A673 (cell line): ENCODE measurements at regions not wholly inside any gene's neighbourhood (a gene's known extent, or its start where the extent isn't known, plus 50 kb on each side); places are given as distances from the start of the nearest gene placed in this dataset.

Experiments used
- EZH2 ChIP-seq: fragments of 200-600 bp; sonication (generic); IDR thresholded peaks from 2 replicates; pipeline ENCODE4 v1.6.1; 2017; ENCODE audit warnings: borderline replicate concordance, low read depth, mild to moderate bottlenecking, mixed read lengths, antibody characterized with exemption, low read length; ENCODE audit not compliant: poor library complexity, severe bottlenecking
- TF ChIP-seq, protein P1 (sequence below): fragments of 300-800, 200-600 bp; sonication (generic); conservative IDR thresholded peaks from 2 replicates; pipeline ENCODE4 v1.5.1; 2017; ENCODE audit warnings: low read depth, mild to moderate bottlenecking, antibody characterized with exemption, low read length, moderate library complexity, mixed read lengths

DNA sequence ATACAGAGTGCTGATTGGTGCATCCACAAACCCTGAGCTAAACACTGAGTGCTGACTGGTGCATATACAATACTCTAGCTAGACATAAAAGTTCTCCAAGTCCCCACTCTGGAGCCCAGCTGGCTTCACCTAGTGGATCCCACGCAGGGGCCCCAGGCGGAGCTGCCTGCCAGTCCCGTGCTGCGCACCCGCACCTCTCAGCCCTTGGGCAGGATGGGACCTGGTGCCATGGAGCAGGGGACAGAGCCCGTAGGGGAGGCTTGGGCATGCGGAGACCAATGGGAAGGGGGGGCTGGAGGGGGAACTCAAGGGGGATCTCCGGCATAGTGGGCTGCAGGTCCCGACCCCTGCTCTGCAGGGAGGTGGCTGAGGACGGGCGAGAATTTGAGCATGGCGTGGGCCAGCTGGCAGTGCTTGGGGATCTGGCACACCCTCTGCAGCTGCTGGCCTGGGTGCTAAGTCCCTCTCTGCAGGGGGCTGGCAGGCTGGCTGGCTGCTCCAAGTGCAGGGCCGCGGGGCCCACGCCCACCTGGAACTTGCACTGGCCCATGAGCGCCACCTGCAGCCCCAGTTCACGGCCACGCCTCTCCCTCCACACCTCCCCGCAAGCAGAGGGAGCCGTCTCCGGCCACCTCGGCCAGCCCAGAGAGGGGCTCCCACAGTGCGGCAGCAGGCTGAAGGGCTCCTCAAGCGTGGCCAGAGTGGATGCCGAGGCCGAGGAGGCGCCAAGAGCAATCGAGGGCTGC lies 104.9 kb downstream of the NTMT2 start:
- TF ChIP-seq, protein P1, sequence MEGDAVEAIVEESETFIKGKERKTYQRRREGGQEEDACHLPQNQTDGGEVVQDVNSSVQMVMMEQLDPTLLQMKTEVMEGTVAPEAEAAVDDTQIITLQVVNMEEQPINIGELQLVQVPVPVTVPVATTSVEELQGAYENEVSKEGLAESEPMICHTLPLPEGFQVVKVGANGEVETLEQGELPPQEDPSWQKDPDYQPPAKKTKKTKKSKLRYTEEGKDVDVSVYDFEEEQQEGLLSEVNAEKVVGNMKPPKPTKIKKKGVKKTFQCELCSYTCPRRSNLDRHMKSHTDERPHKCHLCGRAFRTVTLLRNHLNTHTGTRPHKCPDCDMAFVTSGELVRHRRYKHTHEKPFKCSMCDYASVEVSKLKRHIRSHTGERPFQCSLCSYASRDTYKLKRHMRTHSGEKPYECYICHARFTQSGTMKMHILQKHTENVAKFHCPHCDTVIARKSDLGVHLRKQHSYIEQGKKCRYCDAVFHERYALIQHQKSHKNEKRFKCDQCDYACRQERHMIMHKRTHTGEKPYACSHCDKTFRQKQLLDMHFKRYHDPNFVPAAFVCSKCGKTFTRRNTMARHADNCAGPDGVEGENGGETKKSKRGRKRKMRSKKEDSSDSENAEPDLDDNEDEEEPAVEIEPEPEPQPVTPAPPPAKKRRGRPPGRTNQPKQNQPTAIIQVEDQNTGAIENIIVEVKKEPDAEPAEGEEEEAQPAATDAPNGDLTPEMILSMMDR = no peak
- no peak for TF ChIP-seq EZH2
